ENCODE measurements at regions not wholly inside any gene's neighbourhood (a gene's known extent, or its start where the extent isn't known, plus 50 kb on each side); places are given as distances from the start of the nearest gene placed in this dataset.

- no peak for TF ChIP-seq RAD21 (IDR thresholded peaks at IDR 0.05)
These were observed 237.3 kb downstream of the CCDC59 start (continued) for GRCh38 chr12:82120901-82121300.

- Histone ChIP-seq H3K4me3 (ENCODE audit: low read depth in 1 of 3, low read length in 3 of 3) (no peak overlapping the region), H3K9me3 (ENCODE audit: control insufficient read depth in 4 of 4, low read length in 3 of 4) (no peaks in the 10 kb centered on the region), H3K4me1 (ENCODE audit: control insufficient read depth in 4 of 4, insufficient read depth in 4 of 4, low read length in 3 of 4) (no peaks in the 10 kb centered on the region), H3K36me3 (ENCODE audit: control insufficient read depth in 4 of 4, insufficient read depth in 3 of 4, low read depth in 1 of 4, low read length in 3 of 4) (no peaks in the 10 kb centered on the region), H3K27me3 (ENCODE audit: control insufficient read depth in 4 of 4, insufficient read depth in 4 of 4, low read length in 3 of 4) (no peaks in the 10 kb centered on the region), H3K9ac (ENCODE audit: low read depth in 1 of 2, low read length in 2 of 2) (no peak overlapping the region), H3K27ac (ENCODE audit: low read depth in 1 of 2, low read length in 2 of 2) (no peak overlapping the region)
- 83% methylated on average over 1 of the region's 1 CpG for WGBS
- TF ChIP-seq RAD21 (IDR thresholded peaks at IDR 0.05) (no peak), CTCF (IDR thresholded peaks at IDR 0.05; ENCODE audit: low read depth, low read length, missing input control) (no peak), GABPA (IDR thresholded peaks at IDR 0.05 in 1 of 2, conservative IDR thresholded peaks at IDR 0.05 in 1 of 2) (no peak), EGR1 (IDR thresholded peaks at IDR 0.05; ENCODE audit: low read depth in 2 of 2) (no peak), NR2F2 (IDR thresholded peaks at IDR 0.05) (no peak), RXRA (IDR thresholded peaks at IDR 0.05) (no peak), SP1 (IDR thresholded peaks at IDR 0.05) (no peak), TAF1 (conservative IDR thresholded peaks at IDR 0.05) (no peak), REST (IDR thresholded peaks at IDR 0.05) (no peak), YY1 (IDR thresholded peaks at IDR 0.05) (no peak), ATF3 (IDR thresholded peaks at IDR 0.05) (no peak), HNF4G (IDR thresholded peaks at IDR 0.05) (no peak), HNF4A (conservative IDR thresholded peaks at IDR 0.05) (no peak), MAX (IDR thresholded peaks at IDR 0.05) (no peak), FOXA1 (IDR thresholded peaks at IDR 0.05) (no peak), ZBTB33 (IDR thresholded peaks at IDR 0.05) (no peak), JUND (IDR thresholded peaks at IDR 0.05) (no peak)
- no peak for DNase-seq (ENCODE audit: low spot score)
These were observed 248.9 kb downstream of the CCDC59 start for GRCh38 chr12:82109243-82109642.
